ENCODE measurements at regions not wholly inside any gene's neighbourhood (a gene's known extent, or its start where the extent isn't known, plus 50 kb on each side); places are given as distances from the start of the nearest gene placed in this dataset.
A peak's percentile ranks its signal among the peaks of the same experiment; 100 is the strongest.

GRCh38 chr3:176561826-176562225 lies 635.5 kb downstream of the TBL1XR1 start:
- no peak for TF ChIP-seq POLR2A (IDR thresholded peaks at IDR 0.05; ENCODE audit: low read depth, low read length)
- no peak for FAIRE-seq

GRCh38 chr3:176554791-176555654 lies 642.3 kb downstream of the TBL1XR1 start:
- no peak for DNase-seq (ENCODE audit: insufficient read length, low spot score)
- no peak for TF ChIP-seq POLR2A (IDR thresholded peaks at IDR 0.05; ENCODE audit: low read depth, low read length)
- peak; percentile 58 for FAIRE-seq

More at GRCh38 chr3:176561826-176562225, 635.5 kb downstream of the TBL1XR1 start:
- DNase-seq (ENCODE audit: insufficient read length, low spot score): no peak

GRCh38 chr3:176554264-176554663 lies 643.0 kb downstream of the TBL1XR1 start:
- DNase-seq (ENCODE audit: insufficient read length, low spot score): no peak
- no peak for TF ChIP-seq POLR2A (IDR thresholded peaks at IDR 0.05; ENCODE audit: low read depth, low read length)
- no peak for FAIRE-seq

GRCh38 chr3:176526942-176527341 lies 670.3 kb downstream of the TBL1XR1 start:
- TF ChIP-seq POLR2A (IDR thresholded peaks at IDR 0.05; ENCODE audit: low read depth, low read length): no peak
- DNase-seq (ENCODE audit: insufficient read length, low spot score) (no peak), FAIRE-seq (no peak)

GRCh38 chr3:176526225-176526624 lies 671.1 kb downstream of the TBL1XR1 start:
- TF ChIP-seq POLR2A (IDR thresholded peaks at IDR 0.05; ENCODE audit: low read depth, low read length): no peak
- DNase-seq (ENCODE audit: insufficient read length, low spot score) (no peak), FAIRE-seq (no peak)

GRCh38 chr3:176523114-176523513 lies 674.2 kb downstream of the TBL1XR1 start:
- DNase-seq (ENCODE audit: insufficient read length, low spot score) (no peak), FAIRE-seq (no peak)
- no peak for TF ChIP-seq POLR2A (IDR thresholded peaks at IDR 0.05; ENCODE audit: low read depth, low read length)

- no peak for FAIRE-seq
- no peak for DNase-seq (ENCODE audit: insufficient read length, low spot score)
- TF ChIP-seq POLR2A (IDR thresholded peaks at IDR 0.05; ENCODE audit: low read depth, low read length): no peak
These were observed 674.8 kb downstream of the TBL1XR1 start for GRCh38 chr3:176522436-176522835.

- FAIRE-seq (no peak), DNase-seq (ENCODE audit: insufficient read length, low spot score) (no peak)
- no peak for TF ChIP-seq POLR2A (IDR thresholded peaks at IDR 0.05; ENCODE audit: low read depth, low read length)
These were observed 675.6 kb downstream of the TBL1XR1 start for GRCh38 chr3:176521531-176522175.

- FAIRE-seq: peak; percentile 84
- peak; percentile 42 for DNase-seq (ENCODE audit: insufficient read length, low spot score)
- no peak for TF ChIP-seq POLR2A (IDR thresholded peaks at IDR 0.05; ENCODE audit: low read depth, low read length)
These were observed 683.0 kb downstream of the TBL1XR1 start for GRCh38 chr3:176514297-176514696.

- no peak for TF ChIP-seq POLR2A (IDR thresholded peaks at IDR 0.05; ENCODE audit: low read depth, low read length)
- DNase-seq (ENCODE audit: insufficient read length, low spot score): no peak
- FAIRE-seq: no peak
These were observed 683.7 kb downstream of the TBL1XR1 start for GRCh38 chr3:176513604-176514003.

GRCh38 chr3:176512037-176512436 lies 685.2 kb downstream of the TBL1XR1 start:
- FAIRE-seq (no peak), DNase-seq (ENCODE audit: insufficient read length, low spot score) (no peak)
- TF ChIP-seq POLR2A (IDR thresholded peaks at IDR 0.05; ENCODE audit: low read depth, low read length): no peak

GRCh38 chr3:176510097-176510496 lies 687.2 kb downstream of the TBL1XR1 start:
- DNase-seq (ENCODE audit: insufficient read length, low spot score) (no peak), FAIRE-seq (no peak)
- no peak for TF ChIP-seq POLR2A (IDR thresholded peaks at IDR 0.05; ENCODE audit: low read depth, low read length)

GRCh38 chr3:176505878-176506621 lies 691.2 kb downstream of the TBL1XR1 start:
- no peak for TF ChIP-seq POLR2A (IDR thresholded peaks at IDR 0.05; ENCODE audit: low read depth, low read length)
- DNase-seq (ENCODE audit: insufficient read length, low spot score): no peak
- no peak for FAIRE-seq

- no peak for FAIRE-seq
- no peak for TF ChIP-seq POLR2A (IDR thresholded peaks at IDR 0.05; ENCODE audit: low read depth, low read length)
These were observed 706.2 kb downstream of the TBL1XR1 start for GRCh38 chr3:176491084-176491483.

More at GRCh38 chr3:176491084-176491483, 706.2 kb downstream of the TBL1XR1 start:
- no peak for DNase-seq (ENCODE audit: insufficient read length, low spot score)

All from H54 (cell line).